Panc1 (cell line): ENCODE measurements at regions not wholly inside any gene's neighbourhood (a gene's known extent, or its start where the extent isn't known, plus 50 kb on each side); places are given as distances from the start of the nearest gene placed in this dataset.

Experiments
- REST ChIP-seq, 2 experiments: IDR thresholded peaks; 2 replicates each; pipeline ENCODE4 v1.6.1; 2011 to 2012; ENCODE audit warnings: low read depth in 2 of 2, control low read depth in 1 of 2, low read length in 1 of 2, mild to moderate bottlenecking in 1 of 2, moderate library complexity in 1 of 2; ENCODE audit not compliant: insufficient read depth in 1 of 2
- TCF7L2 ChIP-seq: IDR thresholded peaks from 2 replicates; pipeline ENCODE4 v1.6.1; 2011; ENCODE audit warnings: mild to moderate bottlenecking, low read depth, low read length, inconsistent platforms
- TF ChIP-seq, protein P1 (sequence below): fragments of 450-650 bp; IDR thresholded peaks from 2 replicates; pipeline ENCODE4 v1.5.1; 2017; ENCODE audit warnings: mild to moderate bottlenecking

- TF ChIP-seq, protein P1, sequence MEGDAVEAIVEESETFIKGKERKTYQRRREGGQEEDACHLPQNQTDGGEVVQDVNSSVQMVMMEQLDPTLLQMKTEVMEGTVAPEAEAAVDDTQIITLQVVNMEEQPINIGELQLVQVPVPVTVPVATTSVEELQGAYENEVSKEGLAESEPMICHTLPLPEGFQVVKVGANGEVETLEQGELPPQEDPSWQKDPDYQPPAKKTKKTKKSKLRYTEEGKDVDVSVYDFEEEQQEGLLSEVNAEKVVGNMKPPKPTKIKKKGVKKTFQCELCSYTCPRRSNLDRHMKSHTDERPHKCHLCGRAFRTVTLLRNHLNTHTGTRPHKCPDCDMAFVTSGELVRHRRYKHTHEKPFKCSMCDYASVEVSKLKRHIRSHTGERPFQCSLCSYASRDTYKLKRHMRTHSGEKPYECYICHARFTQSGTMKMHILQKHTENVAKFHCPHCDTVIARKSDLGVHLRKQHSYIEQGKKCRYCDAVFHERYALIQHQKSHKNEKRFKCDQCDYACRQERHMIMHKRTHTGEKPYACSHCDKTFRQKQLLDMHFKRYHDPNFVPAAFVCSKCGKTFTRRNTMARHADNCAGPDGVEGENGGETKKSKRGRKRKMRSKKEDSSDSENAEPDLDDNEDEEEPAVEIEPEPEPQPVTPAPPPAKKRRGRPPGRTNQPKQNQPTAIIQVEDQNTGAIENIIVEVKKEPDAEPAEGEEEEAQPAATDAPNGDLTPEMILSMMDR = no peak
- TF ChIP-seq TCF7L2 = no peak
- no peak for TF ChIP-seq REST (IDR thresholded peaks at IDR 0.05; ENCODE audit: insufficient read depth in 1 of 2, low read depth in 2 of 2, low read length in 1 of 2)
Measured at GRCh38 chr6:153537422-153537821, 406.3 kb upstream of the RGS17 start.
